ENCODE measurements at regions not wholly inside any gene's neighbourhood (a gene's known extent, or its start where the extent isn't known, plus 50 kb on each side); places are given as distances from the start of the nearest gene placed in this dataset.

DNA sequence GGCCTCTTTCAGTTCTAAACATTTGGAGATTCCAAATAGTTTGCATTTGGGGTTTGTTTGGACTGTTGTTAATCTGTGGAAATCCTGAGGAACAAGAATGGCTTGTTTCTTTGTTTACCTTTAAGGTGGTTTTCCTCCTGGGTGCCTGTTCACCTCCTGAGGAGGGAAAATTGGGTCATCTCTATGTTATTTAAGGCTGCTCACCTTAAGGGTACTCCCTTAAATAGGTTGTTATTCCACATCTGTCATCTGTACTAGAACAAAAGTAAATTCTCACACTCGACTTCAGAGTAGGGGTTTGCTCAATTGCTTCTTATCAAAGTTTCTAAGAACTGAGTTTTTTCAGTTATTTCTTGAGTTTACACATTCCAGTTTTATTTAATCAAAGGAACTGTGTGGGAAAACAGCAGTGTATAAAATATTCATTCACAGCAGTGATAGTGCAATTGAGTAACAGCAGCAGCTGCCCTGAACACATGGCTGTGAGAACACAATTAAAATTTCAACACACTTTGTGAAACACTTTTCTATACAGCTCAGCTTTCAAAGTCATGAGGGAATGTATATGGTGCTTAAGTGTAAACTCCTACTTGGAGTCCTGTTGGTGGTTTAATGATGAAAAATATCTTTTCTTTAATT, 238.5 kb upstream of the PGRMC2 start:
- no peak for DNase-seq

DNA sequence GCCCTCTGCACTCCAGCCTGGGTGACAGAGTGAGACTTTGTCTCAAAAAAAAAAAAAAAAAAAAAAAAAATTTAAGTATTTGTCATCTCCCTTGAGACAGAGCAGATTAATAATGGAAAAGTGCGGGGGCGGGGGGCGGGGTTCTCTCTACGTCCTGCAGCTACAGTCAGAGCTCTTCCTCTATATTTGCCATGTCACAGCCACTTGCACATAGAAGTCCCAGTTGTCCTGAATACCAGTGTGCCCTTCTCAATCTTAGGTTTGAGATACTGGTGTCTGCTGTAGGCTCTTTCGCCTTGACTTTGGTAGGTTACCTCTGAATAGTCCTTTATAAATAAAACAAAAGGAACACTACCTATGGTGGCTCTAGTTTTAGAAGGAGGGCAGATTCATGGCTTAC, 237.8 kb upstream of the PGRMC2 start:
- no peak for DNase-seq

DNA sequence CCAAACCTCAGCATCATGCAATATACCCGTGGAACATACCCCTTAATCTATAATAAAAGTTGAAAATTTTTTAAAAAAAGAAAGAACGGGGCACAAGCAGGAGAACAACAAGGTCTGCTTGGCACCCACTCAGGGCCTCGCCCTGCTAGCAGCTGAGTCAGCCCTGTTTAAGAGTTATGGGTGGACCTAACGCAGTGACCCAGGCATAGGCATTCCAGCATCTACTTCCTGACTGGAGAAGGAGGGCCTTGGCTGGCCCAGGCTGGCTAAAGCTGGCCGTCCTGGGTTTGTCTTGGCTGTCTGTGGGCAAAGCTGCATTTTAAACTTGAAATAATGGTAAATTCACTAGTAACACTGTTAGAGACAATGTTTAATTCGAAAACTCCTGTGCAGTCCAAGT, 236.7 kb upstream of the PGRMC2 start:
- DNase-seq, result no peak

DNA sequence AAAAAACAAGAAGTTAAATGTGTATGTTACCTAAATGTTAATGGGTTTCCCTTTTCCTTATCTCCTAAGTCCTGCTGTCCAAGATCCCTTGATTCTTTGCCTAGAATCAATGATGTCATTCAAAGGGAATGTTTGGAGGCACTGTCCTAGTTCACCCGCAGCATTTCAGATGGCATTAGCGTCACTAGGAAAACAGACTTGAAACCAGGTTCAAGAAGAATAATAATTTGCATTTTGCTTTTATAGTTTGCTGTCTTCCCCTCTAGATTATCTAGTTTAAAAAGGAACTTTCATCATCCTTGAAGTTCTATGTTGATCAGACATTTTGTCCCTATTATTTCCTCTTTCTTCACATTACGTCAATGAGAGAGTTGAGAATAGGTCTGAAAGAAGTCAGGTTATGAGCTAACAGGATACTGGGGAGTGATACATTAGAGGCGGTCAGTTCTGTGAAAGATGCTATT, 234.1 kb upstream of the PGRMC2 start:
- no peak for DNase-seq

DNA sequence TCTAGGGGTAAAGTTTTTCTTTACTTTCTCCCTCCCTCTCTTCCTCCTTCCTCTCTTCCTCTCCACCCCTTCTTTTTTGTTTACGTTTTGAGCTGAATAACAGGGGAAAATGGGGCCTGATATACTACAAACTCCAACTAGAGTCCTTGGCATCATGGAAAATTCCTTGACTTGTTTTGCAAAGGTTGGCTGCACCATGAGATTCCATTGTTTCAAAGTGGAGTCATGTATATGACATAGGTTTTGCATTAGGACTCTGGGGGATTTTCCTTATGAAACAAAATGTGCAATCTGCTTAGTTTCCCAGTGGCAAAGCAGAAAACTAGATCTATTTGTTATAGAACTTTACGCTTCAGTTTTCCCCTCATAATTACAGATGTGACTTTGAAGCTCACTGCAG, 233.5 kb upstream of the PGRMC2 start:
- DNase-seq, result no peak

- DNase-seq, result no peak
Measured at GRCh38 chr4:128519163-128519830, 231.7 kb upstream of the PGRMC2 start.

DNA sequence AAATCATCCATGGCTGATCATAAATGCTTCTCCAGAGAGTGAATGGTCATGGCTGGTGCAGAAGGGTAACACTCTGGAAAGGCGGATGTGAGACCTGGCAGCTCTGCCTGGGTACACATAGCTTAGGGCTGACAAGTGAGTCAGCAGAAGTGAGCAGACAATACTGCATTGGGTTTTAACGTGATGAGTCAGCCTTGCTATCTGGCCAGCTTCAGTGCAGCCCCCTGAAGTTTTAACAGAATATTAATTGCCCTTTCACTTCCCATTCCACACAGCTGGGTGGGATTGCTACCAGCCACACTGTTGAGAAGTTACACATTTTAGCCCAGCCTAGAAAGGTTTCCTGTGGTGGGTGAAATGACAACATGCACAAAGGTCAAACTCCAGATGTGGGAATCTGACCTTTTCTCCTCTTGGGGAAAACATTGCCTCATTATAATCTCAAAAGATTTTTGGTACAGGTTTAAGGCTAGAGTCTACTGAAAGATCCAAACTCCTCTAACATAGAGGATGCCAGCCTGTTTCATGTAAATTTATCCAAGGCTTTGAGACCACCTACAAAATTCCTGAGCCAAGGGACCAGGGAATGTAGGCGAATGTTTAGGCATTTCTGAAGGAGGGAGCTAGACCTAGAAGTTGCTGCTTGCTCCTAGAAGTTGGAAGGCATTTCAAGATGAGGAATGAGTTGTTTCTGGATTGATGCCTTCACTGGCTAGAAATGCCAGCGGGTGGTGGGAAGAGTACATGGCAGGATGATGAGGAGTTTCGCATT, 230.3 kb upstream of the PGRMC2 start:
- peak; percentile 81 for DNase-seq

- no peak for DNase-seq
Measured at GRCh38 chr4:128517096-128517738, 229.6 kb upstream of the PGRMC2 start.

- DNase-seq, result no peak
Measured at GRCh38 chr4:128516301-128516969, 228.8 kb upstream of the PGRMC2 start.

GRCh38 chr4:128513664-128514484, 226.3 kb upstream of the PGRMC2 start:
- no peak for DNase-seq

DNA sequence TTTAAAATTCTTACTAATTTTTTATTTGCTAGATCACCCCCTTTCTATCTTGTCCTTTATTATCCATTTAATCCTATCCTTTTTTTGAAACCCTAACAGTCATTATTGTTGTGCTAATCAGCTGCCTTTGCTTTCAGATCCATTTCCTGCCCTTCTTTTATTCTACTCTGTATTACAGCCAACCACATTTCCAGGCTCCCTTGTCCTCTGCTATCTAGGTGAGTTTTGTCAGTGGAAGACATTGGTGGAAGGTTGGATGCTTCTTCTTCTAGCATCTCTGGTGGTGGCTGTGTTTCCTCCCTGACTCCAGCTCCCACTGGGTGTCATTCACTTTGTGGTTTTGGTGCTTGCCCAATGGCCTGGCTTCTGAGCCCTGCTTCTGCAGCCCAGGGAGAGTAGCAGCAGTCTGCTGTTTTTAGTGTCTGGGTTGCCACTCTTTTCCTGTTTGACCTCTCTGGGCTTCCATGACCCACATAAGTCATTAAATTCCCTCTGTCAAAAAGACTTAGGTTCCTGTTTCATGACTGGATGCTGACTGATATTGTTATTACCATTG, 225.2 kb upstream of the PGRMC2 start:
- DNase-seq, result no peak

DNA sequence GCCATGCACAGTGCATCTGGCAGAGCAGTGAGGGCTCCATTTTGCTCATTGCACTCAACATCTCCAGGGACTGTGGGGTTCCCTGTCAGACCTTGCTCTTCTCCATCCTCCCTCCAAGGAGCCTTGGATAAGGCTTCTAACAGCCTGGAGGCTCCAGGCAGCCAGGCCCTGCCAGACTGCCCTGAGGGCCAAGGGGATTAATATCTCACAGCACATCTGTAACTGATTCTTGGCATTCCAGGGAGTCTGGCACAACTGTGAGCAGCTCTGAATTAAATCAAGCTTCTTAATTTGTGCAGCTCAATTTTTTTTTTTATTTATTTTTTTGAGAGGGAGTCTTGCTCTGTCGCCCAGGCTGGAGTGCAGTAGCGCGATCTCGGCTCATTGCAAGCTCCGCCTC, 224.5 kb upstream of the PGRMC2 start:
- no peak for DNase-seq

DNA sequence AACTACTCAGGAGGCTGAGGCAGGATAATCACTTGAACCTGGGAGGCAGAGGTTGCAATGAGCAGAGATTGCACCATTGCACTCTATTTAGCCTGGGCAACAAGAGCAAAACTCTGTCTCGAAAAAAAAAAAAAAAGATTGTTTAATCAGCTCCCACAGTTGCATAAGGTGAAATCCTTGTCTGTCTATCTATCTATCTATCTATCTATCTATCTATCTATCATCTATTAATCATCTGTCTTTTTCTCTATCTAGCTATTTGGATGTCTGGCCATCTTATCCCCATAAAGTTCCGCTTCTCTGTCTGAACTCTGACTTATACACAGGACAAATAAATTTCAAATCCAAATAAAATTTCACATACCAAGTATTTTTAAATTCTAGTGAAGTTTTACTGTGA, 223.2 kb upstream of the PGRMC2 start:
- DNase-seq, result no peak

DNA sequence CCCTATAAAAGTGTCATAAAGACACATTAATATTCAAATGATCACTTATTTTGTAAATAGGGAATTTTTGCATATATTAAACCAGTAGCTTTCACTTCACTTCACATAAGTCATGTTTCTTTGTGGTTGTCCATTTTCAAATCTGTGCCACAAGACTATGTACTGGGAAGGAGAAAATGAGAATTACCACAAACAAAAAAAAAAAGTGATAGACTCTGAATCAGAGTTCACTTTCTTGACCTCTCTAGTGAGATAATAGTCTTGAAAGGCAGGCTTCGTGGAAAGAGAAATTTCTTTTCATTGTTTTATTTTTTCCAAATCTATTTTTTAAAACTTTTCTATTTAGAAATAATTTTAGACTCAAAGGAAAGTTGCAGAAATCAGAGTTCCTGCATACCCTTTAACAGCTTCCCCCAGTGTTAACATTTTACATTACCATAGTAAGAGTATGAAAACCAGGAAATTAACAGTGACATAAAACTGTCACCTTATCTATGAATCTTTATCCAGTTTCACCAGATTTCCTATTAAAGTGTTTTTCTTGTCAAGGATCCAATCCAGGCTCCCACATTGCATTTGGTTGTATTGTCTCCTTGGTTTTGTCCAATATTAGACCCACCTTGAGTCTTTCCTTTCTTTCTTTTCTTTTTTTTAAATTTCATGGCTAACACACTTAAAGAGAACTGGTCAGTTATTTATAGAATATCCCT, 215.4 kb upstream of the PGRMC2 start:
- no peak for DNase-seq

- no peak for DNase-seq
Measured at GRCh38 chr4:128501239-128501638, 213.6 kb upstream of the PGRMC2 start.

GRCh38 chr4:128488055-128488705, 200.6 kb upstream of the PGRMC2 start:
- no peak for DNase-seq

DNA sequence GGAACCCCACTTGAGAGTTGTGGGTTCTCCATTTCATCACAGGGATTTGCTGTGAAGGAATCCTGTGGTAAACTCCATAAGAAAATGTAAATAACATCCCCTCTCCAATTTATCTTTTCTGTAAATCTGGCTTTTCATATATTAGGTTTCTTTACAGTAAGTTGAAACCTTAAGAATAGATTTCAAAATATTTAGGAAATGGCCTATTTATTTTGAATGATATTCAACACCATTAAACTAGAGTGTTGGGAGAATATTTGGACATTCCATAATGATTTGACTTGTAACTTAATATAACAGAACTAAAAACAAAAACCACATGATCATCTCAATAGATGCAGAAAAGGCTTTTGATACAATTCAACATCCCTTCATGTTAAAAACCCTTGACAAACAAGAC, 197.3 kb upstream of the PGRMC2 start:
- DNase-seq, result no peak

GRCh38 chr4:128483816-128484215, 196.2 kb upstream of the PGRMC2 start:
- no peak for DNase-seq

GRCh38 chr4:128483041-128483440, 195.4 kb upstream of the PGRMC2 start:
- DNase-seq, result no peak

GRCh38 chr4:128481752-128482480, 194.3 kb upstream of the PGRMC2 start:
- no peak for DNase-seq
